K562 (cell line): ENCODE measurements at regions not wholly inside any gene's neighbourhood (a gene's known extent, or its start where the extent isn't known, plus 50 kb on each side); places are given as distances from the start of the nearest gene placed in this dataset.

ENCODE experiments used
- ATAC-seq: fragments of 200-7000 bp; cut with Tn5 transposase; 3 replicates; pipeline ENCODE4 v1.9.1; 2020; ENCODE audit warnings: moderate library complexity
- BruUV-seq: library from RNA; stranded (reverse); fragments of 400-500 nt; replicated peaks from 2 replicates; lab custom pipeline; 2021; lab: Mats Ljungman, UMichigan
- CTCF ChIA-PET: fragments of 300-600 bp; formaldehyde crosslinking; extraction: SDS; loops from one replicate; lab custom pipeline; 2021; ENCODE audit warnings: low intra/inter-chr PET ratio; lab: Yijun Ruan, JAX
- POLR2A ChIA-PET: fragments of 300-600, 350-650 bp; sonication (Branson Sonifier 250); formaldehyde crosslinking; extraction: SDS; loops from one replicate; lab custom pipeline; 2021; ENCODE audit warnings: antibody characterized with exemption, inconsistent platforms; lab: Yijun Ruan, JAX
- DNase-seq, 4 experiments: peaks; one replicate each; pipeline versions ENCODE4 v3.0.0 to v3.0.0-alpha.2; 2011 to 2018; ENCODE audit warnings: low spot score in 3 of 4, mixed read lengths in 3 of 4; ENCODE audit errors: extremely low read depth in 1 of 4
- FAIRE-seq: peaks from 2 replicates; lab custom pipeline; 2011; peaks lifted over from hg19 to GRCh38; lab: Jason Lieb, UNC
- H2AFZ ChIP-seq: 2 replicates; pipeline ENCODE4 v1.6.0; 2011; ENCODE audit warnings: low read depth, low read length, control low read depth, inconsistent platforms
- H3K27ac ChIP-seq: fragments of 200-600 bp; 3 replicates; pipeline ENCODE4 v1.8.0; 2011; ENCODE audit warnings: low read depth, mild to moderate bottlenecking, control low read depth, inconsistent platforms, low read length, moderate library complexity, mixed read lengths; ENCODE audit errors: extremely low read depth
- H3K27me3 ChIP-seq, 2 experiments: fragments of 300-600 bp in 1 of 2; 2 replicates in 1 of 2; 3 replicates in 1 of 2; pipeline versions ENCODE4 v1.6.0 to v1.8.0; 2011; ENCODE audit warnings: inconsistent platforms in 2 of 2, low read length in 2 of 2, mild to moderate bottlenecking in 1 of 2, mixed read lengths in 1 of 2, moderate library complexity in 1 of 2; ENCODE audit not compliant: control insufficient read depth in 2 of 2, insufficient read depth in 2 of 2
- H3K36me3 ChIP-seq: fragments of 300-600 bp; 3 replicates; pipeline ENCODE4 v1.8.0; 2011; ENCODE audit warnings: mild to moderate bottlenecking, low read length, inconsistent platforms; ENCODE audit not compliant: control insufficient read depth, insufficient read depth
- H3K4me1 ChIP-seq, 2 experiments: fragments of 200-600 bp in 1 of 2; replicated peaks in 1 of 2; 2 replicates in 1 of 2; 3 replicates in 1 of 2; pipeline versions ENCODE4 v1.5.1 to v1.8.0; 2011; ENCODE audit warnings: inconsistent platforms in 2 of 2, low read length in 2 of 2, mild to moderate bottlenecking in 1 of 2, mixed read lengths in 1 of 2, moderate library complexity in 1 of 2; ENCODE audit not compliant: control insufficient read depth in 2 of 2, insufficient read depth in 2 of 2
- H3K4me2 ChIP-seq: 2 replicates; pipeline ENCODE4 v1.6.1; 2011; ENCODE audit warnings: low read length, control low read depth, inconsistent platforms, mixed read lengths; ENCODE audit not compliant: insufficient read depth
- H3K4me3 ChIP-seq: fragments of 200-600 bp; sonication (generic), shearing (Covaris generic); 2 replicates; pipeline ENCODE4 v1.5.1; 2016; ENCODE audit warnings: control low read depth, inconsistent platforms
- H3K79me2 ChIP-seq: fragments of 200-600 bp; 3 replicates; pipeline ENCODE4 v1.8.0; 2011; ENCODE audit warnings: low read length, inconsistent platforms; ENCODE audit not compliant: control insufficient read depth, insufficient read depth
- H3K9ac ChIP-seq, 2 experiments: 2 replicates each; pipeline versions ENCODE4 v1.6.0 to v1.6.1; 2011; ENCODE audit warnings: low read depth in 2 of 2, low read length in 2 of 2, control low read depth in 1 of 2, inconsistent platforms in 1 of 2, mild to moderate bottlenecking in 1 of 2, mixed read lengths in 1 of 2; ENCODE audit not compliant: insufficient read depth in 1 of 2
- H3K9me1 ChIP-seq: one replicate; pipeline ENCODE4 v1.6.0; 2011; ENCODE audit warnings: inconsistent platforms, mild to moderate bottlenecking, low read length, moderate library complexity; ENCODE audit not compliant: control insufficient read depth, insufficient read depth
- H3K9me3 ChIP-seq: replicated peaks from 2 replicates; pipeline ENCODE4 v1.5.1; 2011; ENCODE audit warnings: low read depth, low read length, inconsistent platforms; ENCODE audit not compliant: control insufficient read depth, insufficient read depth
- H4K20me1 ChIP-seq: replicated peaks from 2 replicates; pipeline ENCODE4 v1.6.1; 2011; ENCODE audit warnings: low read length, inconsistent platforms, mixed read lengths; ENCODE audit not compliant: control insufficient read depth, insufficient read depth
- CCNT2 ChIP-seq: IDR thresholded peaks from 2 replicates; pipeline ENCODE4 v1.6.1; 2011; ENCODE audit warnings: borderline replicate concordance, low read depth, mild to moderate bottlenecking, moderate library complexity, mixed read lengths, low read length; ENCODE audit not compliant: insufficient read length; ENCODE audit errors: extremely low read depth
- DIDO1 ChIP-seq: fragments of 450-650 bp; IDR thresholded peaks from 2 replicates; pipeline ENCODE4 v1.6.1; 2016; ENCODE audit warnings: low read depth, missing biosample characterization, missing genetic modification characterization
- MAFF ChIP-seq: IDR thresholded peaks from 2 replicates; pipeline ENCODE4 v1.6.1; 2012; ENCODE audit warnings: low read length, improper control_type of control experiment
- MTF1 ChIP-seq: fragments of 250-450 bp; sonication (Bioruptor Pico); IDR thresholded peaks from 2 replicates; pipeline ENCODE4 v1.9.0; 2021; ENCODE audit warnings: moderate library complexity, mild to moderate bottlenecking, inconsistent platforms, borderline replicate concordance
- OTX1 ChIP-seq: fragments of 450-650 bp; formaldehyde crosslinking; IDR thresholded peaks from 2 replicates; pipeline ENCODE4 v1.4.0; 2022; ENCODE audit warnings: mild to moderate bottlenecking
- POLR2B ChIP-seq: fragments of 450-650 bp; IDR thresholded peaks from 2 replicates; pipeline ENCODE4 v1.6.1; 2018; ENCODE audit warnings: low read depth; ENCODE audit not compliant: partially characterized antibody
- RBM25 ChIP-seq: fragments of 200-400 bp; formaldehyde crosslinking; IDR thresholded peaks from 2 replicates; pipeline ENCODE4 v1.6.1; 2018; ENCODE audit warnings: low read length, low read depth, moderate library complexity; ENCODE audit not compliant: severe bottlenecking
- RNF219 ChIP-seq: fragments of 250-450 bp; sonication (Bioruptor Pico); IDR thresholded peaks from 2 replicates; pipeline ENCODE4 v1.5.0; 2022; ENCODE audit warnings: mild to moderate bottlenecking
- SMAD2 ChIP-seq: fragments of 150-350 bp; IDR thresholded peaks from 2 replicates; pipeline ENCODE4 v1.6.1; 2014; ENCODE audit warnings: low read depth, mild to moderate bottlenecking, low read length
- SP1 ChIP-seq: sonication (generic); formaldehyde crosslinking; IDR thresholded peaks from 2 replicates; pipeline ENCODE4 v1.8.1; 2022; ENCODE audit warnings: mild to moderate bottlenecking, missing genetic modification reagents
- THRB ChIP-seq: fragments of 450-650 bp; formaldehyde crosslinking; conservative IDR thresholded peaks from 2 replicates; pipeline ENCODE4 v1.4.0; 2022; ENCODE audit warnings: mild to moderate bottlenecking, missing genetic modification characterization
- ZNF12 ChIP-seq: sonication (generic); formaldehyde crosslinking; IDR thresholded peaks from 2 replicates; pipeline ENCODE4 v1.4.0; 2020; ENCODE audit warnings: mild to moderate bottlenecking, missing genetic modification reagents
- ZNF174 ChIP-seq: fragments of 250-450 bp; sonication (Bioruptor Pico); IDR thresholded peaks from 2 replicates; pipeline ENCODE4 v1.4.0; 2020; ENCODE audit warnings: mild to moderate bottlenecking
- ZNF384 ChIP-seq: IDR thresholded peaks from 2 replicates; pipeline ENCODE4 v1.6.1; 2012; ENCODE audit warnings: low read depth, low read length, improper control_type of control experiment
- WGBS: fragments of 100-300 bp; shearing (Covaris generic); methylation state at CpG from one replicate; pipeline ENCODE4 v1.1.6; 2016; ENCODE audit warnings: low coverage, mixed read lengths; ENCODE audit not compliant: insufficient coverage; ENCODE audit errors: missing lambda C conversion rate; 5-methylcytosine and 5-hydroxymethylcytosine counted together
- in situ Hi-C: fragments of 300-500 bp; cut with MboI; formaldehyde crosslinking; loops from 4 replicates; pipeline ENCODE4 v1.15.0; 2018; ENCODE audit warnings: inconsistent platforms, mixed read lengths
- intact Hi-C: fragments of 100-400 bp; cut with micrococcal nuclease; formaldehyde crosslinking; loops from 2 replicates; pipeline ENCODE4 v1.14.2; 2022
- TF ChIP-seq, protein P1 (sequence below): sonication (generic); formaldehyde crosslinking; IDR thresholded peaks from 2 replicates; pipeline ENCODE4 v1.9.0; 2022; ENCODE audit warnings: mild to moderate bottlenecking, missing genetic modification reagents
- TF ChIP-seq, protein P2 (sequence below): IDR thresholded peaks from 2 replicates; pipeline ENCODE4 v1.6.1; 2014; ENCODE audit warnings: antibody characterized with exemption
- TF ChIP-seq, protein P3 (sequence below): sonication (generic); IDR thresholded peaks from 2 replicates; pipeline ENCODE4 v1.6.1; 2016

GRCh38 chr5:110179321-110179720, 489.6 kb downstream of the MAN2A1 start:
- in situ Hi-C loops (no loop called here), intact Hi-C loops (no loop called here)
- no peak overlapping the region for H3K4me3 ChIP-seq
- H3K27me3 ChIP-seq: no peaks in the 10 kb centered on the region
- H2AFZ ChIP-seq: no peak overlapping the region
- TF ChIP-seq THRB: no peak
- TF ChIP-seq, protein P1, sequence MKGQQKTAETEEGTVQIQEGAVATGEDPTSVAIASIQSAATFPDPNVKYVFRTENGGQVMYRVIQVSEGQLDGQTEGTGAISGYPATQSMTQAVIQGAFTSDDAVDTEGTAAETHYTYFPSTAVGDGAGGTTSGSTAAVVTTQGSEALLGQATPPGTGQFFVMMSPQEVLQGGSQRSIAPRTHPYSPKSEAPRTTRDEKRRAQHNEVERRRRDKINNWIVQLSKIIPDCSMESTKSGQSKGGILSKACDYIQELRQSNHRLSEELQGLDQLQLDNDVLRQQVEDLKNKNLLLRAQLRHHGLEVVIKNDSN: no peak
- TF ChIP-seq ZNF174 (CRISPR knock-in tag): no peak
- no peak for TF ChIP-seq ZNF384
- no peak for TF ChIP-seq RNF219 (CRISPR knock-in tag)
- no peak for TF ChIP-seq SP1 (CRISPR knock-in tag)
- no peak for TF ChIP-seq DIDO1 (tag)
- TF ChIP-seq, protein P2, sequence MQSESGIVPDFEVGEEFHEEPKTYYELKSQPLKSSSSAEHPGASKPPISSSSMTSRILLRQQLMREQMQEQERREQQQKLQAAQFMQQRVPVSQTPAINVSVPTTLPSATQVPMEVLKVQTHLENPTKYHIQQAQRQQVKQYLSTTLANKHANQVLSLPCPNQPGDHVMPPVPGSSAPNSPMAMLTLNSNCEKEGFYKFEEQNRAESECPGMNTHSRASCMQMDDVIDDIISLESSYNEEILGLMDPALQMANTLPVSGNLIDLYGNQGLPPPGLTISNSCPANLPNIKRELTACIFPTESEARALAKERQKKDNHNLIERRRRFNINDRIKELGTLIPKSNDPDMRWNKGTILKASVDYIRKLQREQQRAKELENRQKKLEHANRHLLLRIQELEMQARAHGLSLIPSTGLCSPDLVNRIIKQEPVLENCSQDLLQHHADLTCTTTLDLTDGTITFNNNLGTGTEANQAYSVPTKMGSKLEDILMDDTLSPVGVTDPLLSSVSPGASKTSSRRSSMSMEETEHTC: no peak
- TF ChIP-seq SMAD2: no peak
- TF ChIP-seq RBM25: no peak
- no peak for TF ChIP-seq MAFF
- no peak for TF ChIP-seq MTF1
- TF ChIP-seq, protein P3, sequence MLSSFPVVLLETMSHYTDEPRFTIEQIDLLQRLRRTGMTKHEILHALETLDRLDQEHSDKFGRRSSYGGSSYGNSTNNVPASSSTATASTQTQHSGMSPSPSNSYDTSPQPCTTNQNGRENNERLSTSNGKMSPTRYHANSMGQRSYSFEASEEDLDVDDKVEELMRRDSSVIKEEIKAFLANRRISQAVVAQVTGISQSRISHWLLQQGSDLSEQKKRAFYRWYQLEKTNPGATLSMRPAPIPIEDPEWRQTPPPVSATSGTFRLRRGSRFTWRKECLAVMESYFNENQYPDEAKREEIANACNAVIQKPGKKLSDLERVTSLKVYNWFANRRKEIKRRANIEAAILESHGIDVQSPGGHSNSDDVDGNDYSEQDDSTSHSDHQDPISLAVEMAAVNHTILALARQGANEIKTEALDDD: no peak
- no peak for TF ChIP-seq OTX1 (CRISPR knock-in tag)
- TF ChIP-seq POLR2B: no peak
- TF ChIP-seq ZNF12 (CRISPR knock-in tag): no peak
- TF ChIP-seq CCNT2: no peak
- DNase-seq (no peak), ATAC-seq (no peak), FAIRE-seq (no peak)
- H3K79me2 ChIP-seq: no peaks in the 10 kb centered on the region
- H3K9ac ChIP-seq: no peak overlapping the region
- no peaks in the 10 kb centered on the region for H4K20me1 ChIP-seq
- no TSS peak for BruUV-seq
- no peak overlapping the region for H3K27ac ChIP-seq
- no peaks in the 10 kb centered on the region for H3K36me3 ChIP-seq
- H3K9me3 ChIP-seq: no peaks in the 10 kb centered on the region; the same call in none of the 2 replicates
- ChIA-PET POLR2A (no interaction called here), CTCF (no interaction called here)
- no peaks in the 10 kb centered on the region for H3K9me1 ChIP-seq
- no peaks in the 10 kb centered on the region for H3K4me1 ChIP-seq
- no peak overlapping the region for H3K4me2 ChIP-seq
- WGBS: 0% methylated on average over 2 of the region's 2 CpGs
